ENCODE measurements at regions not wholly inside any gene's neighbourhood (a gene's known extent, or its start where the extent isn't known, plus 50 kb on each side); places are given as distances from the start of the nearest gene placed in this dataset.

GRCh38 chr7:10216462-10216861 lies 757.2 kb upstream of the PHF14 start:
- H3K27me3 ChIP-seq (ENCODE audit: control insufficient read depth in 1 of 2, insufficient read depth in 2 of 2, low read length in 2 of 2), result no peaks in the 10 kb centered on the region
- peaks cover 5% of the 10 kb centered on the region for H3K9me3 Mint-ChIP-seq
- H3K27me3 Mint-ChIP-seq, result no peaks in the 10 kb centered on the region
- no peaks in the 10 kb centered on the region for H3K36me3 ChIP-seq (ENCODE audit: insufficient read depth, low read length)
- ChIA-PET POLR2A (no interaction called here), CTCF (no interaction called here)
- intact Hi-C loops (cut with DNase I, micrococcal nuclease), result no loop called here
- H3K4me1 Mint-ChIP-seq (ENCODE audit: low read depth), result no peaks in the 10 kb centered on the region
- DNase-seq, result no peak
- H3K4me1 ChIP-seq (ENCODE audit: insufficient read depth, low read length), result no peaks in the 10 kb centered on the region
- H3K4me3 ChIP-seq (ENCODE audit: low read length), result no peak overlapping the region
- H3K27ac Mint-ChIP-seq, result no peak overlapping the region
- no peak for ATAC-seq (ENCODE audit: poor library complexity)
- TF ChIP-seq CTCF (IDR thresholded peaks at IDR 0.05), result no peak
- H3K4me3 Mint-ChIP-seq, result no peak overlapping the region
- H3K27ac ChIP-seq (ENCODE audit: low read depth in 1 of 2, low read length in 2 of 2), result no peak overlapping the region
- peaks cover 5 to 7% of the 10 kb centered on the region in 2 experiments for H3K9me3 ChIP-seq (ENCODE audit: control insufficient read depth in 1 of 2, insufficient read depth in 1 of 2, low read length in 2 of 2)
- H3K36me3 Mint-ChIP-seq (ENCODE audit: low read depth), result no peaks in the 10 kb centered on the region

GRCh38 chr7:10221084-10221483 lies 752.6 kb upstream of the PHF14 start:
- Mint-ChIP-seq H3K36me3 (ENCODE audit: low read depth) (no peaks in the 10 kb centered on the region), H3K27ac (no peak overlapping the region), H3K4me1 (ENCODE audit: low read depth) (no peaks in the 10 kb centered on the region), H3K9me3 (peaks cover 3% of the 10 kb centered on the region), H3K4me3 (no peak overlapping the region), H3K27me3 (no peaks in the 10 kb centered on the region)
- Histone ChIP-seq H3K9me3 (ENCODE audit: control insufficient read depth in 1 of 2, insufficient read depth in 1 of 2, low read length in 2 of 2) (peaks cover 0 to 5% of the 10 kb centered on the region in 2 experiments), H3K36me3 (ENCODE audit: insufficient read depth, low read length) (no peaks in the 10 kb centered on the region), H3K4me3 (ENCODE audit: low read length) (no peak overlapping the region), H3K27ac (ENCODE audit: low read depth in 1 of 2, low read length in 2 of 2) (no peak overlapping the region), H3K27me3 (ENCODE audit: control insufficient read depth in 1 of 2, insufficient read depth in 2 of 2, low read length in 2 of 2) (no peaks in the 10 kb centered on the region), H3K4me1 (ENCODE audit: insufficient read depth, low read length) (no peaks in the 10 kb centered on the region)
- TF ChIP-seq CTCF (IDR thresholded peaks at IDR 0.05), result no peak
- intact Hi-C loops (cut with DNase I, micrococcal nuclease), result no loop called here
- DNase-seq (no peak), ATAC-seq (ENCODE audit: poor library complexity) (no peak)
- ChIA-PET POLR2A (no interaction called here), CTCF (no interaction called here)

DNA sequence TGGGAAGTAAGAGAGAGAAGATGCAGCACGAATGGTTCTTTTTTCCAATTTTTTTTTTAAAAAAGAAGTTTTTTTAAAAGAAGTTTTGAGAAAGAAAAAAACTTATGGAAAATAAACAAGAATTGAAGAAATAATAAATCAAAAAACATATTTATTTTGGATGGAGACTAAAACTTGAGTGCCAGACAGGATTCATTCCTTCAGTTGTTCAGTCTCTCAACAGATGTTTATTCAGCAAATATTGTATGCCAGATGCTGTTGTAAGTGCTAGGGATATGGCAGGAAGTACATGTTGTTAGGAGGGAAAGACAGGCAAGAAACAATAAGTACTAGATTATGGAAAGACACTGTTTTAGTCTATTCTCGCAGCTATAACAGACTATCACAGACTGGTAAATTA lies 750.7 kb upstream of the PHF14 start:
- intact Hi-C loops (cut with DNase I, micrococcal nuclease), result no loop called here
- Mint-ChIP-seq H3K27me3 (no peaks in the 10 kb centered on the region), H3K4me3 (no peak overlapping the region), H3K4me1 (ENCODE audit: low read depth) (no peaks in the 10 kb centered on the region), H3K9me3 (peaks cover 10% of the 10 kb centered on the region), H3K27ac (no peak overlapping the region), H3K36me3 (ENCODE audit: low read depth) (no peaks in the 10 kb centered on the region)
- DNase-seq (no peak), ATAC-seq (ENCODE audit: poor library complexity) (no peak)
- Histone ChIP-seq H3K4me1 (ENCODE audit: insufficient read depth, low read length) (no peaks in the 10 kb centered on the region), H3K27me3 (ENCODE audit: control insufficient read depth in 1 of 2, insufficient read depth in 2 of 2, low read length in 2 of 2) (no peaks in the 10 kb centered on the region), H3K27ac (ENCODE audit: low read depth in 1 of 2, low read length in 2 of 2) (no peak overlapping the region), H3K36me3 (ENCODE audit: insufficient read depth, low read length) (no peaks in the 10 kb centered on the region), H3K9me3 (ENCODE audit: control insufficient read depth in 1 of 2, insufficient read depth in 1 of 2, low read length in 2 of 2) (no peaks in the 10 kb centered on the region), H3K4me3 (ENCODE audit: low read length) (no peak overlapping the region)
- no peak for TF ChIP-seq CTCF (IDR thresholded peaks at IDR 0.05)
- POLR2A ChIA-PET, result no interaction called here
- CTCF ChIA-PET, result no interaction called here
